ENCODE measurements at regions not wholly inside any gene's neighbourhood (a gene's known extent, or its start where the extent isn't known, plus 50 kb on each side); places are given as distances from the start of the nearest gene placed in this dataset.

DNA sequence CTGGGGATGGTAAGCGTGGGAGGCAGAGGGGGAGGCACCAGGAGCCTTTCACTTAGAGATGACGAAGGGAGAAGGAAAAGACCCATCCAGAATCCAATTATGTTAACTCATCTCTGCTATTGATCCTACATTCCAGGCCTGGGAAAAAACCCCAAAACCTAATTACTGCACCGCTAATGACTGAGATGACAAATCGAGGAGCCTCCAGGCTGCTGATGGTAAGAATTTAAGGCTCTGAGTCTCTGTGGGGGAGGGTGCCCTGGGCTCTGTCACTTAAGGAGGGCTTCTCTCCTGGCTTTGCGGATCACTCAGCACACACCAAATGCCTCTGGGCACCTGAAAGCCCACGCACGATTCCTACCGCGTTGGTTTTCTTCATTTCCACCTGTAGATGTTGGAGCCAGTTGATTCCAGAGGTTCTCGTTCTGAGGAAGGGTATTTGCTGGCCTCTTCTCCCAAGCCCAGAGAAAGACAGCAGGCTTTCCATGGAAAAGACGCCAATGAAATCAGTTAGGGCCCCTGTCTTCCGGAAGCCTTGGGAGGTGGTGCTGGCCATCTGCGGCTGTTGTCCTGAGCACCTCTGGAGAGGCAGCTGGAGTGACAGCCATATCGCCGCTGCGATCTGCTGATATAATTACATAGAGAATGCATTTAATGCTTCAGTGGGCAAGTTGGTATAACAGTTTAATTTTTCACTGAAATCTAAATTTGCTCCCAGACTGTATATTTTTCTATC, 751.2 kb downstream of the BRD1 start:
- no peak for DNase-seq

DNA sequence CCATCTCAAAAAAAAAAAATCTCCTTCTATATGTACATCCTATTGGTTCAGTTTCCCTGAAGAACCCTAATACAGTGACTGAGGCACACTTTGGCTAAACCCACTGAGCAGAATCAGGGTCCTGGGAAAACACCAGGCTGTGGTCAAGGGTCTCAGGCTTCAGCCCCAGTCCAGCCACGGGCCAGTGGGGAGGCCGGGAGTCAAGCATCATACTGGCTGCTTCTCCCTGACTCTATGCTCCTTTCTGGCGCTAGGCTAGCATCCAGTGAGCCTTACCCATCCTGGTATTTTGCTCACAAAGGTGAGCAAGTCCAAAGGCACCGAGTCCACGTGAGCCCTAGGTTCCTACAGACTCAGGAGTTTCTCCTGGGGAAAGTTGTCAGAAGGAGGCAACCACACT, 752.5 kb downstream of the BRD1 start:
- DNase-seq: no peak

DNA sequence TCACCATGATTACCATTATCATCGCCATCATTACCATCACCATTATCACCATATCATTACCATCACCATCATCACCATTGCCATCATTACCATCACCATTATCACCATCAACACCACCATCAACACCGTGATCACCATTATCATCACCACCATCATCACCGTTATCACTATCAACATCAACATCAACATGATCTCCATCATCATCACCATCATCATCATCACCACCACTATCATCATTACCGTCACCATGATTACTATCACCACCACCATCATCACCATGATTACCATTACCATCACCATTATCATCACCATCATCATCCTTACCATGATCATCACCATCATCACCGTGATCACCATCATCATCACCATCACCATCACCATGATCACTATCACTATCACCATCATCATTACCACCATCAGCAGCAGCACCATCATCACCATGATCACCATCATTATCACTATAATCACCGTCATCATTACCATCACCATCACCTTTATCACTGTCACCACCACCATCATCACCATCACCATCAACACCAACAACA, 753.7 kb downstream of the BRD1 start:
- no peak for DNase-seq

DNA sequence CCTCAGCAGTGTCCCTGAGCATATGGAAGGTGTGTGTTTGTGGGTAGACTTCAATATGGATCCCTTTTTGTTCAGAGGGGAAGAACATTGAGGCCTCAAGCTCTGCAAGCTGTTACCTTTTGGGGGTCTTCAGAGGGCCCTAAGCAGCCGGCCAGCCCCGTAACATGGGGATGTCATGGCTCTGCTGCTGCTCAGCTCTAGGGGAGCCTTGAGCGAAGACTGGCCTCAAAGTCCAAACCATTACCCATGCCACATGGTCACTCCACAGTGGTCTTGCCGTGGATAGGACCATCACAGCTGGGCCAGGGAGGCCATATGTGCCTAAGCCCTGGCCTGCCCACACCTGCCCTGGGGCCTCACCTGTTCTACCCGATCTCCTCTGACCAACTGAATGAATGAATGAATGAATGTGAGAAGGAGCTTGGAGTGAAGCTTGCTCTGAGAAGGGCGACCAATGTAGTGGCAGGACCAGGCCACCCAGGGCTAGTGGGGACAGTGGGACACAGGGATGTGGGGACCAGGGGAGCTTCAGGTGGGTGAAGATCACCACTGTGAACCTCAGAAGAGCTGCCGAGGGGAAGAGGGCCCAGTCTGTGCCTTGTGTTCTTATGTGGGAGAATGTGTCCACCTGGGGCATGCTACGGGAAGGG, 754.6 kb downstream of the BRD1 start:
- no peak for DNase-seq

DNA sequence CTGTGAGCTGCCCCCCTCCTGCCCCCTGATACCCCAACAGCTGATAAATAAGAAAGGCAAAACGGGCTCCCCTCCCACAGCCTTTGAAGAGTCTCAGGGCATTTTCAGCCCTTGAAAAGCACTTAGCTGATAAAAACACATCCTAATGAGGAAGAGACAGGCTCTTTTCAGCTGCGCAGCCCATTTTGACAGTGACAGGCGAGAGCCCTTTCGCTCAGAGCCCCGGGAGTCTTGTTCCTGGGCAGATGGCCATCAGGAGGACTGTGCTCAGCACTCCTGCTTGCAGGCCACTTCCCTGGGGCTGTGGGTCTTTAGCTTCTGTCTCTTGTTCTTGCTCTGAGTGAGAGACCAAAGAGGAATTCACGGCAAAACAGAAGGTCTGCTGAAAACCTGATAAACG, 757.2 kb downstream of the BRD1 start:
- DNase-seq: no peak

DNA sequence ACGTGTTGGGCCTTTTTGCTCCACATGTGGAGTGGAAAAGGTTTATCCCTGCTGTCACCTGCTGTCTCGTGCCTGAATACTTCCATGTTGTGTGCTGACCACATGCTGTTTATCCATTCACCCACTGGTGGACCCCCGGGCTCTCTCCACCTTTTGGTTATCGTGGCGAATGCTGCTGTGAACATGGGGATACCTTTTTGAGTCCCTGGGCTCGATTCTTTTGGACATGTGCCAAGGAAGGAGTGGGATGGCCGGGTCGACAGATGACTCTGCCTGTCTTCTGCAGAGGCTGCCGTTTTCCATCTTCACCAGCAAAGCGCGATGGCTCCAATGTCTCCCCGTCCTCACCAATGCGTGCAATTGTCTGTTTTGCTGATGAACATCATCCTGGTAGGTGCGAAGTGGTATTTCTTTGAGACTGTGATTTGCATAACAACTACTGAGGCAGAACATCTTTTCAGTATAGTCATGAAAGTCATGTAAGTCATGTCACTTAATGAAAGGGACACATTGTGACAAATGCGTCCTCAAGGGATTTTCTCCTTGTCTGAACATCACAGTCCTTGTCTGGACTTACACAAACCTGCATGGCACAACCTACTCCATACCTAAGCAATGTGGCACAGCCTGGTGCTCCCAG, 758.7 kb downstream of the BRD1 start:
- DNase-seq: no peak

DNA sequence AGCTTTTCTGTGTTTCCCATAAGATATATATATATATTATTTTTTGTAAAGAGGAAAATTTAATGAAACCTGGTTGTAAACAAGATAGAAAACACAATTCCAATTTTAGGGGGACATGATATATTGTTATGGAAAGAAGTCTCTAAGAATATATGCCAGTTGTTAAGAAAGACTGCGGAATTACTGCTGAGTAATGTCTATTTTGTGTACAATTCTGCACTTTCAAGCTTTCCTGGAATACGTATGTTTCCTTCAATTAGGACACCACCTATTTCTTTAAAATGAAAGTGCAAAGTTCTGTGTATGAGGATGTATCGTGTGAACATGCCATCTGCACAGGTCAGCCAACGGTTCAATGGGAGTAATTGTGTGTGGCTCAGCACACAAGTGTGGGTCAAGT, 760.2 kb downstream of the BRD1 start:
- DNase-seq: no peak

DNA sequence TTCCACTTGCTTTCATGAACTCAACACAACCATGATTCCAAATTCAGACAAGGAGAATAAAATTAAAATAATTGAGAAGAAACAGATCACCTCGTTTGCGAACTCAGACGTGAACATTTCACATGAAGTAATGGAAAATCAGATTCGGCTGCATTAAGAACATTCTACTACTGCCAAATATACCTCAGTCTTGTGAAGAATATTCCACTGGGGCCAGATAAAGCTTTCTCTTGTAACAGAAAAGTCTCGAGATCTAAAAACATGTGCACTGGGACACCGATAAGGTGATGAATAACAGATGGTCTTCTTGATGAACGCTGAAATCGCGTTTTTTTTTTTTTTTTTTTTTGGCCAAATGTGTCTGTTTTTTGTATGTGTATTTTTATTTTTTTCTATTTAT, 761.1 kb downstream of the BRD1 start:
- DNase-seq: no peak

DNA sequence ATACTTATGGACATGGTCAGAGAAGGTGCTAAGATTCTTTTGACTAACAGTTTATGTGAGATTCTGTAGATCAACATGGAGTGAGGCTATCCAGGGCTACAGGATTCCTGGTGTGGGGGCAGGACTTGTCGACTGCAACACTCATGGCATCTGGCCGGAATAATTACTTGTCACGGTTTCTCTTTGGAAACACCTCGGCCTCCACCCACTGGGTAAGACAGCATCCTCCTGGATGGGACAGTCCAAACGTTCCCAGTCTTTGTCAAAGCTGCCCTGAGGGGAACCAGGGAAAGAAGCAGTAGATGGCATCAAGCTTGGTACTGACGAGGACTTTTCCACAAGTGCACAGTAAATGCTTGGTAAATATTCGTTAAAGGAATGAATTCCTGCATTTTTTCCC, 762.8 kb downstream of the BRD1 start:
- no peak for DNase-seq

DNA sequence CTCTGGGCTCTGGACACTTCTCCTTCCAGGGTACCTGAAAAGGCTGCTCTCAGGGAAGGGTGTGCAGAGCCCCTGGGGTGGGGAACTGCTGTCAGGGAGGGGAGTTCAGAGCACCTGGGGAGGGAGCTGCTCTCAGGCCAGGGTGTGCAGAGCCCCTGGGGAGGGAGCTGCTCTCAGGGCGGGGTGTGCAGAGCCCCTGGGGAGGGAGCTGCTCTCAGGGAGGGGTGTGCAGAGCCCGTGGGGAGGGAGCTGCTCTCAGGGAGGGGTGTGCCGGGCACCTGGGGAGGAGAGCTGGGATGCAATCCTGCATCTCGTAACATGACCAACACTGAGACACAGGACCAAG, 764.2 kb downstream of the BRD1 start:
- no peak for DNase-seq

DNA sequence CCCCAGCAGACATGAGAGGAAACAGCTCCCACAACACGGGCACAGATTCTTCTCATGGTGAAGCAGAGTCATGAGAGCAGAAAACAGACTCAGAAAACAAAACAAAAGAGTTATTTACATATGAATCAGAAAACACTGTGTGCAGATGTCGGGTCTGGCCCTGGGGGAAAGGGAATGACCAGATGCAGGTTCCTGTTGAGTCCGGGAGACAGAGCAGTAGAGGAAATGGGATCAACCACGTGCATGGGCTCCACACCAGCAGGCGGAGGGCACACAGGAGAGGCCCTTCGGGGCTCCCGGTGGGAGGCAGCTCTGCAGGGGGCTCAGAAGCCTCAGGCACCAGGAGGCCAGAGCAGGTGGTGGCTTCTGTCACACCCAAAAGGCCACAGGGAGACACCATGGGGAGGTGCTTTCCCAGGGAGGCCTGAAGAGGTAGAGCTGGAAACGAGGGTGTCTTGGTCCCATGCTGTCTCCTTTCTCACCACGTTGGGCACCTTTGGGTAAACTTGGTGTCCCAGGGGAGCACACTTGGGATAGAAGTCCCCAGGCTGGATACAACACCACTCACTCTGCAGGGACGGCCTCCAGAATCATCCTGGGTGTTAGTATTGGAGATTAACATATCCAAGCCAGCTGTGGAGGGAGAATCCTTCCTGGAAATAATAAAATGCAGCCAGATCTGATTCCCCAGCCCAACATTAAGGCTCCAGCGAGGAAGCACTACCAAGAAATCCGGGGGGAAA, 764.7 kb downstream of the BRD1 start:
- DNase-seq: no peak

DNA sequence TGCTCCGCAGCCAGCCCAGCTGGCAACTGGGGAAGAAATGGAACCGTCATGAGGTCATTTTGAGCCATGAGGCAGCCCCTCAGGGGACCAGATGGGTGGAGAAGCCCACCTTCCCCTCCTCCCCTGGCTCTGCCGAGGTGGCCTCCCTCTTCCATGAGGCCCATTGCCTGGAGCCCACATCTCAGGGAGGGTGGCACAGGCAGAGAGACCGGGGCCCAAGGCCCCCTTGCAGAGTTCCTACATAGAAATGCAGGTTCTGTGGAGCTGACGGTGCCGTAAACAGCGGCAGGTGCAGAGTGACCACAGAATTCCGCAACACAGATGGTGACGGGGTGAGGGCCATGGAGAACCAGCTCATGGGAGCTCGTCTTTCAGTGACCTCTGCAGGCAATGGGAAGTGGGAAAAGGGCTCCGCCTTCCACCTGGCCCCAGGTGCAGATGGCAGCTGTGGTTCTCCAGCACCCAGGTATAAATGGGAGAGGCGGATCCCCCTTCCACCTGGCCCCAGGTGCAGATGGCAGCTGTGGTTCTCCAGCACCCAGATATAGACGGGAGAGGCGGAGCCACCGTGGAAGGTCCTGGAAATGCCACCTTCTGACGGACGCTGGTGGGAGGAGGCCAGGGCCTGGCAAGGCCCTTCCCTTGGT, 765.4 kb downstream of the BRD1 start:
- no peak for DNase-seq

DNA sequence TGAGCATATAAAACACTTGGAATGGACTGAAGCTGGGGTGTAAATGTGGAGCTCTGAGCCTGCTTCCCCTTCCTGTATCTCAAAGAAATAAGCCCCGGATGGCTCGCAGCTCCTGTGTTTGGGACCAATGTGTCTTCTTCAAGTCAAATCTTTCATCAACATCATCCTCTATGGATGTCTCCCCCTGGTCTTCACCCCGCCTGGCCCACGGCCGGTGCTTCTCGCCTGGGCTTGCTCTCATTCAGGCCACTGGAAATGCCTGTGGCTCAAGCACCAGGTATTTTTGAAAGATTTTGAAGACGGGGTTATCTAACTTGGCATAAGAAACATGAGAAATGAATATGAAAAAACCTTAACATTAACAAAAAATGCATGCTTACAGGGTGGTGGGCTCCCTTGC, 769.8 kb downstream of the BRD1 start:
- DNase-seq: no peak

DNA sequence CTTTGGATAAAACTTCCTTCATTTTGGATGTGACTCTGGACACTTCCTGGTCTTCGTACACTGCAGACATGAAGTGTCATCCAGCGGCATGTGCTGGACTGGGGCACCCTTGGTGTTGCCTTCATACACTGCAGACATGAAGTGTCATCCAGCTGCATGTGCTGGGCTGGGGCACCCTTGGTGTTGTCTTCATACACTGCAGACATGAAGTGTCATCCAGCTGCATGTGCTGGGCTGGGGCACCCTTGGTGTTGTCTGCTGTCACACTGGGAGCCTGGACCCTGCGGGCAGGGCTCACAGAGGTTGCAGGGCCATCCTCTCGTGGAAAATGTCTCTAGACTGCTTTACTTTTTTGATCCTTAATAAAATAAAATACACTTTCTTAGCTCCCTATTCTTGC, 771.4 kb downstream of the BRD1 start:
- no peak for DNase-seq

DNA sequence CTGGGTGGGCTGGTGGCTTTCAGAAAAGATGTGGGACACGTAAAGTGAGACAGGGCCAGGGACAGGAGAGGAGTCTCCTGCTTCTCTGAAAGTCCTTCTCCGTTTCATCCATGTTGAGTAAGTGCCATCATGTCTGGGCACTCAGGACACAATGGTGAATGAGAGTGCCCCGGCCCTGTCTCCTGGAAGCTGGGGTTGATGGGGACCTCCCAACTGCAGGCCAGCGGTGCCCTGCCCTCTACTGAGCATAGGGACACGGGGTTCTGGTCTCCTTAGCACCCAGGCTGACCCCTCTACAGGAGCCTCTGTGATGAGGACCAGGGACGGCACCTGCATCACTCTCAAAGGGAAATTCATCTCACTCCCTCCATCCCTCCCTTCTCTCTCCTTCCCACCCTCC, 772.3 kb downstream of the BRD1 start:
- no peak for DNase-seq

DNA sequence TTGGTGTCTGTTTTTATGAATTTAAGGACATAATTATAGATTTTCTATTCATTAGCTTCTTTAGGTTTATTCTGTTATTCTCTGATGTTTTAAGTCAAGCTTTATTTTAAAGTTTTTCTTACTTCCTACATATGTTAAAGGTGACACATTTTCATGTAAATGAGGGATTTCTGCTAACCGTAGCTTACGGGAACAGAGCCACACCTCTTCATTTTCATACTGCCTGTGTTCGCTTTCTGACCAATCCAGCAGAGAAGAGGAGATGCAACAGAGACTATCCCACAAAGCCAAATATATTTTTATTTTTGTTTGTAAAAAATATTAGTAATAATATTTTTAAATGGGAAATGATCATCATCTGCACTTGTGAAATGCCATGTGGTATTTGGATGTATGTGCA, 774.1 kb downstream of the BRD1 start:
- DNase-seq: no peak

DNA sequence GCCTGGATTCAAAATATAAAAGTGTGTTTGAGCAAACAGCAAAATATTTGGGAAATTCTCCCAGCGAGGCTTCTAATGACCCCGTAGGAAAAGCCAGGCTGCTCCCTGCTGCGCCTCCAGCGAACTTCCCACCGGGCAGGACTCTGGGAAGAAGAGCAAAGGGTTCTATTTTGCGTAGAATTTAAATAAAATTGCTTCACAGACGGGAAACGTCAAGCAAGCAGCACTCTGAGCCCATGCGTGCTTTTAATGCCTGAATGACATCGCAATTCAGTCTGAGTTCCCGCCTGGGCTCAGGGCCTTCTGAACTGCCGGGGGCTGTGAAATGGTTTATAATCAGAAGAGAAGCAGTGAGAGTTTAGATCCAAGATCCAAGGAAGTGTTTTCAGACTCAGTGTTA, 775.1 kb downstream of the BRD1 start:
- no peak for DNase-seq

DNA sequence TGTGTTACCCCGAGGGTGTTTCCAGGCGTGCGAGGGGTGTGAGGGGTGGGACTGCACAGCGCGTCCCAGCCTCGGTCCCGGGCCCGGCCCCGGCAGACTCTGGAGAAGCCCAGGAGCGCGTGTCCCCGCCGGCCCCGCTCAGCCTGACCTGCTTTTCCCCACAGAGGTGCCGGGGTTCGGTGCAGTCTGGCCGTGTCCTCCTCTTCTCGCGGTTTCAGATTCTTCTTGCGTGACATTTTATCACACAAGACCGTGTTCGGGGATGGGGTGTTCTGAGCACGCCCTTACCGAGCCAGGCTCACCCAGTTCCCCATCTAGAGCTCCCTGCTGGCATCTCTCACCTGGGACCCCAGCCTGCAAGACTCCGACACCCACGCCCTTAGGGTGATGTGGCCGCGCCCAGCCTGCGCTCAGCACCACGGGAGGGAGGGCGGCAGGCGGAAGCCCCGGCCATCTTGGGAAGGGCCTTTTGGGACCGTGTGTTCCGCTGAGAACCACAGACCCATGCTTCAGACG, 775.6 kb downstream of the BRD1 start:
- peak; percentile 8 for DNase-seq

DNA sequence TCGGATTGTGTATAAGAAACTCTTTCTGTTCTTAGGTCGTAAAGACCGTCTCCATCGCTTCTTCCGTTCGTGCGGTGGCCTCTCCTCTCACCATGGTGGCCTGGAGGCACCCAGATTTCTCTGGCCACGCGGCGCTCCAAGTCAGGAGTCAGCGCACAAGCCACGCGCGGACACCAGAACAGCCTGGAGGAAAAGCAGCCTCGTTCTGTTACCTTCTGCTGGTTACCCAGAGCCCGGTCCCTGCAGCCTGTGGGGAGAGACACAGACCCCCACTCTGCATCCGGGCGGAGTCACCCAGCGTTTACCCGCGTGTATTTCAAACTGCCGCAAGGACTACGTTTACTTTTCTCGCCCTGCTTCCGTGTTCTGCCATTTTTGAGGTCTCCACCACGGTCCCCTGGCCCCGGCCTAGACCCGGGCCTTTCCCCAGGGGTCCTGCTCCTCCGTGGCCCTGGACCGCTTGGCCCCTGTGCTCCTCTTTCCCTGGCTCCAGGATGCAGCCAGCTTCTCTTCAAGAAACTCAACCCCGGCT, 776.1 kb downstream of the BRD1 start:
- no peak for DNase-seq

DNA sequence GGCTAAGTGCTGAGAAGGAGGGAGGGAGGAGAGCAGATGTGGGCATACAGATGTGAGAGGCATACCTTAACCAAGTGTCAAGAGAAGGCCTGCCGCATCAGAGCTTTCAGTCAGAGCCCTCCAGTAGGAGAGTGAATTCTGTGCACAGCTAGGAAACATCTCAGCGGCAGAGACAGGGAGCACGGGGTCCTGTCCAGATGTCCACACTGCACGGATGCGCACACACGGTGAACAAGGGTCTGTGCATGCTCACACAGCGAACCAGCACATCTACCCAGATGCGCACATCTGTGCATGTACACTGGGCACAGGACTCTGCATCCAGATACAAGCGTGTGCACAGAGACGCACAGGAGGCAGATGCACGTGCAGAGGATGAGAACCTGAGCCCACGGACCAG, 778.0 kb downstream of the BRD1 start:
- DNase-seq: no peak

DNA sequence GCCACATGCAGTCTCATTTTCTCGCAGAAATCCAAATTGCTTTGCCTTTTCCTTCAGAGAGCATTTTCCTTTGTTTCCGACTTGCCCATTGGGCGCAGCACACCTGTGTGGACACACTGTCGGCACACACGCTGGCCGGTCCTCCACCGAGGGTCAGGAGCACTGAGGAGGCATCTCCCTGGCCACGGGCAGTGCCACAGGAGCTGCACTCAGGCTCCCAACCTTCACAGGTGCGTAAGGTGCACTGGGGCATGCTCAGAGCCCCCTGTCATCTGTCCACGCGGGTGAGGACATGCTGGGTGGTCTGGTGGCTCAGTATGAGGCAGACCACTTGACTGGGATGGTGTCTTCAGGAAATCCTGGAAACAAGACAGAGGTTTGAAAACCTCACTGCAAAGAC, 779.1 kb downstream of the BRD1 start:
- no peak for DNase-seq

DNA sequence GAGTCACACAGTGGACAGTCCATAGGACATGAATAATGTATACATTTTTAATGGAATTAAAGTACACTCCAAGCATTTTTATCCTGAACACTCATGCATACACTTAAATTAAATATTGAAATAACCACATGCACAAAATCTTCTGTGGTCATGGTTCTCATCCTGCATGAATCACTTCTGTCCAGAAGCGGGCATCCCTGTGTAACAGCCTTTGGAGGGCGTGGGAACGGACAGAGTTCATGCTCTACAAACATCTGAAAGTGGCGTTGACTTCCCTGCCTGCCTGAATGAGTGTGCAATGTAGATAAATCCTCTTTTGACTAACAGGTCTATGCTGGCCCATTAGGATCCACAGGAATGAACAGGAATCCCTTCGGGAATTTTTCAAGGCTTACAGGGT, 780.2 kb downstream of the BRD1 start:
- no peak for DNase-seq
